AG04450 (cell line): ENCODE measurements at regions not wholly inside any gene's neighbourhood (a gene's known extent, or its start where the extent isn't known, plus 50 kb on each side); places are given as distances from the start of the nearest gene placed in this dataset.

Source experiments
- CTCF ChIA-PET: fragments of 300-600, 350-600 bp; formaldehyde crosslinking; extraction: SDS; loops from one replicate; lab custom pipeline; 2022; ENCODE audit warnings: antibody characterized with exemption, inconsistent platforms; lab: Charles Lee
- POLR2A ChIA-PET: fragments of 350-600 bp; formaldehyde crosslinking; extraction: SDS; loops from one replicate; lab custom pipeline; 2021; ENCODE audit warnings: antibody characterized with exemption, inconsistent platforms; lab: Yijun Ruan, JAX
- DNase-seq: peaks from one replicate; pipeline ENCODE4 v3.0.0-alpha.2; 2011; ENCODE audit warnings: low read depth, low spot score
- H3K27ac ChIP-seq: one replicate; pipeline ENCODE4 v1.5.1; 2012; ENCODE audit warnings: low read depth, low read length, control low read depth
- H3K27me3 ChIP-seq: one replicate; pipeline ENCODE4 v1.6.0; 2012; ENCODE audit warnings: low read length; ENCODE audit not compliant: control insufficient read depth, insufficient read depth
- H3K4me3 ChIP-seq: 2 replicates; pipeline ENCODE4 v1.5.1; 2011; ENCODE audit warnings: mild to moderate bottlenecking, low read depth, low read length, control low read depth
- H3K9me3 ChIP-seq: 2 replicates; pipeline ENCODE4 v1.5.1; 2012; ENCODE audit warnings: low read length; ENCODE audit not compliant: control insufficient read depth, insufficient read depth
- CTCF ChIP-seq: IDR thresholded peaks from 2 replicates; pipeline ENCODE4 v1.5.1; 2011; ENCODE audit warnings: low read depth, low read length, control low read depth, inconsistent platforms

- DNase-seq, result no peak
- no peak overlapping the region for H3K27ac ChIP-seq
- CTCF ChIA-PET, result no interaction called here
- POLR2A ChIA-PET, result no interaction called here
- no peaks in the 10 kb centered on the region for H3K27me3 ChIP-seq
- TF ChIP-seq CTCF, result no peak
- no peaks in the 10 kb centered on the region; the same call in none of the 2 replicates for H3K9me3 ChIP-seq
- no peak overlapping the region for H3K4me3 ChIP-seq
Observed at GRCh38 chr4:164482758-164483157, 271.2 kb upstream of the SMIM31 start.

GRCh38 chr4:164483711-164484110 lies 270.2 kb upstream of the SMIM31 start:
- TF ChIP-seq CTCF, result no peak
- ChIA-PET POLR2A (no interaction called here), CTCF (no interaction called here)
- Histone ChIP-seq H3K9me3 (no peaks in the 10 kb centered on the region; the same call in none of the 2 replicates), H3K27me3 (no peaks in the 10 kb centered on the region), H3K4me3 (no peak overlapping the region), H3K27ac (no peak overlapping the region)
- no peak for DNase-seq

GRCh38 chr4:164484551-164484950 lies 269.4 kb upstream of the SMIM31 start:
- no peaks in the 10 kb centered on the region for H3K27me3 ChIP-seq
- POLR2A ChIA-PET, result no interaction called here
- CTCF ChIA-PET, result no interaction called here
- H3K27ac ChIP-seq, result no peak overlapping the region
- H3K9me3 ChIP-seq, result no peaks in the 10 kb centered on the region; the same call in none of the 2 replicates
- no peak for DNase-seq
- H3K4me3 ChIP-seq, result no peak overlapping the region
- TF ChIP-seq CTCF, result no peak

- no peak for DNase-seq
- ChIA-PET POLR2A (no interaction called here), CTCF (no interaction called here)
- Histone ChIP-seq H3K9me3 (no peaks in the 10 kb centered on the region; the same call in none of the 2 replicates), H3K27me3 (no peaks in the 10 kb centered on the region), H3K27ac (no peak overlapping the region), H3K4me3 (no peak overlapping the region)
- TF ChIP-seq CTCF, result no peak
Observed at GRCh38 chr4:164485136-164485535, 268.8 kb upstream of the SMIM31 start.

- no peak for DNase-seq
- ChIA-PET POLR2A (no interaction called here), CTCF (no interaction called here)
- no peaks in the 10 kb centered on the region for H3K9me3 ChIP-seq
- H3K4me3 ChIP-seq, result no peak overlapping the region
- no peak for TF ChIP-seq CTCF
- no peak overlapping the region for H3K27ac ChIP-seq
- no peaks in the 10 kb centered on the region for H3K27me3 ChIP-seq
Observed at GRCh38 chr4:164488114-164488513, 265.8 kb upstream of the SMIM31 start.
